Fibroblast of lung (primary cell): ENCODE measurements at regions not wholly inside any gene's neighbourhood (a gene's known extent, or its start where the extent isn't known, plus 50 kb on each side); places are given as distances from the start of the nearest gene placed in this dataset.
"Not testable (repeated sequence)": the region's sequence is repeated elsewhere in the genome, so short reads cannot be mapped to it uniquely, and the experiment has no call there.

ENCODE experiments used
- CTCF ChIP-seq, 2 donors: IDR thresholded peaks in 1 of 2; conservative IDR thresholded peaks in 1 of 2; 1 replicate in 1 of 2; 2 replicates in 1 of 2; pipeline ENCODE4 v1.5.1; 2011 to 2012; ENCODE audit warnings: low read length in 2 of 2, control low read depth in 1 of 2, inconsistent platforms in 1 of 2, low read depth in 1 of 2, mild to moderate bottlenecking in 1 of 2
- EZH2 ChIP-seq: IDR thresholded peaks from 2 replicates; pipeline ENCODE4 v1.5.1; 2012; ENCODE audit warnings: low read length, control low read depth, mild to moderate bottlenecking; ENCODE audit errors: missing control alignments

DNA sequence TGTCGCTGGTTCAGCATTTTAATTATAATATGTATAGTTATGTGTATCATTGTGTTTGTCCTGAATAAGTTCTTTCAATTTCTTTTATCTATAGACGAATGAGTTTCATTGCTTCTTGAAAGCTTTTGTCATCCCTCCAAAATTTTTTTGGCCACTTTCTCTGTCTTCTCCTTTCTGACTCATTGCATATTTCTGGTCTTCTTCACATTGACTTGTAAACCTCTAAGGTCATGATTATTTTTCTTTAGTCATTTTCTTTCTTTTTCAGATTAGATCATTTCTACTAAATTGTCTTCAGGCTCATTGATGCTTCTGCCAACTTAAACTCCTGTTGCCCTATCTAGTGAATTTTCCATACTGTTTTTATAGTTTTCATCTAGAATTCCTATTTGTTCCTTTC, 555.1 kb downstream of the RPIA start:
- not testable (repeated sequence) for TF ChIP-seq EZH2; CTCF (conservative IDR thresholded peaks at IDR 0.05 in 1 of 2, IDR thresholded peaks at IDR 0.05 in 1 of 2; ENCODE audit: low read depth in 1 of 2, low read length in 2 of 2)
